ENCODE measurements at regions not wholly inside any gene's neighbourhood (a gene's known extent, or its start where the extent isn't known, plus 50 kb on each side); places are given as distances from the start of the nearest gene placed in this dataset.

DNA sequence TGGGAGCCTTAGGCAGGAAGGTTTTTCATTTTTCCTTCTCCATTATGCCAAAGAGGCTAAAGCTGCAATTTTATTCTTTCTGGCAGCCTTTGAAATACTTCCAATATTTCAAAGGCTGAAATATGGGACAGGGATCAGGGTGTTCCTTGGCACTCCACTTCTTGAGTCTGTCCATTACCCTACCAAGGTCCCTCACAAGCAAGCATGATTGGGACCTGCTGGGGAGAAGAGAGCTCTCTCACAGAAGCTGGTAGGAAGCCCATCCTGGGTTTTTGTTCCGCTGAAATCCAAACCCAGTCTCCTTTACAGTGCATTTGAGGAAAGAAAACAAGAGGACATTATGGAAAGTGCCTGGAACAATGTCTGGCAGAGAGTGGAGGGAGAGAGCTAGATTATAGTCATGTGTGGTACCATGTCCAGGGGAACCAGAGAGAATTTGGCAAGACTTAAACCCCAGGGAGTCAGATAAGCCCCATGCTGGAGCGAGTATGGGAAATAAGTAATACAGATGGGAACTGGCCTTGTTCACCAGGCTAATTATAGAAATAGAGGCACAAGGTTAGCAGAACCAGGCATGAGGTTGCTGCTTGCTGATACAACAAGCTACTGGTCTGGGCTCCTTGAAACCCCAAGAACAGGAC, 104.7 kb downstream of the LSM5 start:
- no peak for DNase-seq (ENCODE audit: low read depth)
- no peak overlapping the region for H3K4me3 ChIP-seq (ENCODE audit: low read depth, low read length)
- TF ChIP-seq, protein P1, sequence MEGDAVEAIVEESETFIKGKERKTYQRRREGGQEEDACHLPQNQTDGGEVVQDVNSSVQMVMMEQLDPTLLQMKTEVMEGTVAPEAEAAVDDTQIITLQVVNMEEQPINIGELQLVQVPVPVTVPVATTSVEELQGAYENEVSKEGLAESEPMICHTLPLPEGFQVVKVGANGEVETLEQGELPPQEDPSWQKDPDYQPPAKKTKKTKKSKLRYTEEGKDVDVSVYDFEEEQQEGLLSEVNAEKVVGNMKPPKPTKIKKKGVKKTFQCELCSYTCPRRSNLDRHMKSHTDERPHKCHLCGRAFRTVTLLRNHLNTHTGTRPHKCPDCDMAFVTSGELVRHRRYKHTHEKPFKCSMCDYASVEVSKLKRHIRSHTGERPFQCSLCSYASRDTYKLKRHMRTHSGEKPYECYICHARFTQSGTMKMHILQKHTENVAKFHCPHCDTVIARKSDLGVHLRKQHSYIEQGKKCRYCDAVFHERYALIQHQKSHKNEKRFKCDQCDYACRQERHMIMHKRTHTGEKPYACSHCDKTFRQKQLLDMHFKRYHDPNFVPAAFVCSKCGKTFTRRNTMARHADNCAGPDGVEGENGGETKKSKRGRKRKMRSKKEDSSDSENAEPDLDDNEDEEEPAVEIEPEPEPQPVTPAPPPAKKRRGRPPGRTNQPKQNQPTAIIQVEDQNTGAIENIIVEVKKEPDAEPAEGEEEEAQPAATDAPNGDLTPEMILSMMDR (IDR thresholded peaks at IDR 0.05; ENCODE audit: low read depth, low read length, missing control alignments), result no peak

DNA sequence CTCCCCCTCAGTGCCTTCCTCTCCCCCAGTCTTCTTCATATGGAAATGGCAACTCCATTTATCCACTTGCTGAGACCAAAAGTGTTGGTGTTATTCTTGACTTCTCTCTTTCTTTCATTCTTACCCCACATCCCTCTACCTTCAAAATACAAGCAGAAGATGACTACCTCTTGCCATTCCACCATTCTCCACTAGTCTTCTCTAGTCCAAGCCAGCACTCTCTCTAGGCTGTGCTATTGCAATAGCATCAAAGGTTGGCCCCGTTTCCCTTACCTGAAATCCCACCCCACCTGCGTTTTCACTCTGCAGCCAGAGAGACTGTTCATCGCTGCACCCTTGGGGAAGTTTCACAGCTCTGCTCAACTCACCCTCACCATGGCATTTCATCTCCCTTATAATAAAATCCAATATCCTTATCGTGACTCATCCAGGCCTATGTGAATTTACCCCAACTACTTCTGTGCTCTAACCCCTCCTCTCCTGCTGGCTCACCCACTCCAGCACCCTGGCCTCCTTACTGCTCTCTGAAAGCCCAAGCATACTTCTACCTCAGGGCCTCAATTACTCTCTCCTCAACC, 109.1 kb downstream of the LSM5 start:
- DNase-seq (ENCODE audit: low read depth), result no peak
- H3K4me3 ChIP-seq (ENCODE audit: low read depth, low read length), result no peak overlapping the region

DNA sequence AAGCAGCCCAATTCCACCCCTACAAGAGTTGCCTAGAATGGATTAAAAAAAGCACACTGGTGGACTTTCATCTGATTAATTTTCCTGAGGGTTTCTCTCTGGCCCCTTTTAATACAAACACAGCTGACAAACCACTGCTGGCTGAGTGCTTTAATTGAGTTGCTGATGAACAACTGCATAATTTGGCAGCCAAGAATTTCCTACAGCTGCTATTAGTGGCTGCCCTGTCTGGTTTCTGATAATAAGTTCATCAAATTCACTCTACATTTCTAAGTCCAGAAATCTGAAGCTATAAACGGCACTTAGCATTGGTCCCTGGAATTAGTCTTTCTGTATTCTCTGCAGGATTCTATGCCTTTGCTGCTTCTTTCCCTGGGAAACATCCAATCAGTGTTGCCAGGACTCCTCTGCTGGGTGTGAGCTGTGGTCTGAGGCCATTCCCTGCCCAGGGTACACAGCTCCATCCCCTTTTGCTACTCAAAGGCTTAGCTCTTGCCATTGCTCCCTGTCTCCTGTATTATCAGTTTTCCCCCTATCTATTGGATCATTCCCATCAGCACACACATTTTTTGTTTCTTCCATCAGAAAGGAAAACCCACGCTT, 110.6 kb downstream of the LSM5 start:
- DNase-seq (ENCODE audit: low read depth), result no peak
- TF ChIP-seq, protein P1 (IDR thresholded peaks at IDR 0.05; ENCODE audit: low read depth, low read length, missing control alignments), result no peak
- H3K4me3 ChIP-seq (ENCODE audit: low read depth, low read length), result no peak overlapping the region

More for the DNA sequence above, 109.1 kb downstream of the LSM5 start:
- TF ChIP-seq, protein P1 (IDR thresholded peaks at IDR 0.05; ENCODE audit: low read depth, low read length, missing control alignments), result peak; percentile 37

DNA sequence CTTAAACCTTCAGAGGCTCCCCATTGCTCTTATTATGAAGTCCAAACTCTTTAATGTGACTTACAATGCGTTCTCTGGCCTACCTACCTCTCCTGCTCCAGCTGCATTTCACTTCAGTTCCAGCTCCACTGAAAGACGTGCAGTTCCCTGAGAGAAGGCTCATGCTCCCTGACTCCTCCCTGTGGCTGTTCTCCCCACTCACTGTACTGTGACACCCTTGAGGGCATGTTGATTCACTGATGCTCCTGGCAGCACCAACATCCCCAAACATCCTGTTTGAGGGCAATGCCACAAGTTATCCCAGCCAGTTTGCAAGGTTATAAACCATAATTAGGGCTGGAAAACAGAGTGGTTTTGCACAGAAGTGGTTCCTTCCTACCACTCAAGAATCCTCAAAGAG, 111.2 kb downstream of the LSM5 start:
- TF ChIP-seq, protein P1 (IDR thresholded peaks at IDR 0.05; ENCODE audit: low read depth, low read length, missing control alignments), result no peak
- no peak for DNase-seq (ENCODE audit: low read depth)
- H3K4me3 ChIP-seq (ENCODE audit: low read depth, low read length), result no peak overlapping the region

DNA sequence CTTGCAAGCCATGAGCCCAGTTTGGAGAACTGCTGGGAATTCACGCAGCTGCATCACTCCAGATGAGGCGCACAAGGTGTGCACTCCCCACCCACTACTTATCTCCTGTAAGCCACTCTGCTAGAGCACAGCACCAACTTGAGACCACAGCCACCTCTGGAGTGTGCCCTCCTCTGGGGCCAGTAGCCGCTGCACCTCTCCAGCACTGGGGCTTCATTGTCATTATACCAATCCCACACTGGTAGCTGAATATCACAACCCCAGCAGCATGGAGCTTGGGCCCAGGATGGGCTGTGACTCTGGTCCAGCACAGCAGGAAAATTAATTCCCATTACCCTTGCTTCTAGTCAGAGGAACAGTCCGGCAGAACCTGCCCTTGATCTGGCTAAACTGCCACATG, 125.6 kb downstream of the LSM5 start:
- H3K4me3 ChIP-seq (ENCODE audit: low read depth, low read length), result no peak overlapping the region
- DNase-seq (ENCODE audit: low read depth), result no peak
- TF ChIP-seq, protein P1 (IDR thresholded peaks at IDR 0.05; ENCODE audit: low read depth, low read length, missing control alignments), result no peak

DNA sequence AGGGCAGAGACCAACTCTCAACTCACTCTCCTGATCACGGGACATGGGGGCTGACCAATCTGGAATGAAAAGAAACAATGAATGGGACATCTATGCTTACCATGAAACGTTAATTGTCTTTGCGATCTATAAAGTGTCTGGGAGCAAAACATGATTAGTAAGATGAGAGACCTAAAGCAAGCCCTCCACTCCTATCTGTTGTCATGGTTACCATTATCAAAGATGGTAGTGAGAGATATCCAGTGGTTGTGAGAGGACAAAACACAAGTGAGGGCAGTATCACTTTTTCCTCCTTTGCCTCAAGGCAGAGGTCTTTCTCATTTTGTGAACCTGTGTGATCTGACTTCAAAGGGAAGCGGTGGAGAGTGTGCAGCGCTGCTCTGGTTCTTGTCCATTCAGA, 130.1 kb downstream of the LSM5 start:
- no peak for DNase-seq (ENCODE audit: low read depth)
- H3K4me3 ChIP-seq (ENCODE audit: low read depth, low read length), result no peak overlapping the region
- TF ChIP-seq, protein P1 (IDR thresholded peaks at IDR 0.05; ENCODE audit: low read depth, low read length, missing control alignments), result no peak

Measured in GM12864 (cell line).